ENCODE measurements at regions not wholly inside any gene's neighbourhood (a gene's known extent, or its start where the extent isn't known, plus 50 kb on each side); places are given as distances from the start of the nearest gene placed in this dataset.
"Not testable (repeated sequence)": the region's sequence is repeated elsewhere in the genome, so short reads cannot be mapped to it uniquely, and the experiment has no call there.

- no peaks in the 10 kb centered on the region for H3K9me3 ChIP-seq (ENCODE audit: control insufficient read depth in 2 of 2, insufficient read depth in 1 of 2, low read length in 1 of 2)
- no peaks in the 10 kb centered on the region for H3K27me3 ChIP-seq (ENCODE audit: control insufficient read depth in 2 of 2, insufficient read depth in 1 of 2, low read length in 1 of 2)
- no peak overlapping the region for H3K27ac ChIP-seq (ENCODE audit: low read depth in 1 of 2, low read length in 1 of 2)
- 86% methylated on average over 4 of the region's 4 CpGs for WGBS
- no peak overlapping the region for H3K4me3 ChIP-seq (ENCODE audit: low read length in 2 of 2)
- DNase-seq (ENCODE audit: low read depth in 6 of 9, low spot score in 9 of 9), result no peak
- no peaks in the 10 kb centered on the region for H3K4me1 ChIP-seq (ENCODE audit: control insufficient read depth in 2 of 2, insufficient read depth in 2 of 2, low read length in 2 of 2)
- no peaks in the 10 kb centered on the region for H3K36me3 ChIP-seq (ENCODE audit: control insufficient read depth in 2 of 2, insufficient read depth in 2 of 2, low read length in 1 of 2)
These were observed 158.4 kb upstream of the CDH7 start for GRCh38 chr18:65592435-65592834.

GRCh38 chr18:65587491-65587890, 163.3 kb upstream of the CDH7 start:
- no peaks in the 10 kb centered on the region for H3K9me3 ChIP-seq (ENCODE audit: control insufficient read depth in 2 of 2, insufficient read depth in 1 of 2, low read length in 1 of 2)
- 94% methylated on average over 3 of the region's 3 CpGs for WGBS
- H3K4me3 ChIP-seq (ENCODE audit: low read length in 2 of 2), result no peak overlapping the region
- no peak for DNase-seq (ENCODE audit: low read depth in 6 of 9, low spot score in 9 of 9)
- H3K4me1 ChIP-seq (ENCODE audit: control insufficient read depth in 2 of 2, insufficient read depth in 2 of 2, low read length in 2 of 2), result no peaks in the 10 kb centered on the region
- H3K36me3 ChIP-seq (ENCODE audit: control insufficient read depth in 2 of 2, insufficient read depth in 2 of 2, low read length in 1 of 2), result no peaks in the 10 kb centered on the region
- H3K27ac ChIP-seq (ENCODE audit: low read depth in 1 of 2, low read length in 1 of 2), result no peak overlapping the region
- H3K27me3 ChIP-seq (ENCODE audit: control insufficient read depth in 2 of 2, insufficient read depth in 1 of 2, low read length in 1 of 2), result no peaks in the 10 kb centered on the region

DNA sequence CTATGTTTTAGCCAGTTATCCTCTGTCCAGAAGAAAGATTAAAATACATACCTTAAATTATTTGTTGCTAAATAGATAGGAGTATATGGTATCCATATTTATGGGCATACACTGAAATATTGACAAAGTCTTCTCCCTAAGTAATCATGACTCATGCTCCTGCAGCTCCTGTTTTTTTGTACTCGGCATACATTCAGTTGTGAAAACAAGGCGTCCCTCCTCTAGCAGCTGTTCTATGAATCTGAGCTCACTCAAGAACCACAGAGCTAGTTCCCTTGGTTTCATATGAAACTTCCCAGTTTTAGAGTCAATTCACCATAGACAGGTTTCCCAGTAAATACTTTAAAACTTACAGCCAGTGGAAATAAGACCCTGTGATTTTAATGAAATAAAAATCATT, 168.7 kb upstream of the CDH7 start:
- DNase-seq (ENCODE audit: low read depth in 6 of 9, low spot score in 9 of 9); H3K27me3 ChIP-seq (ENCODE audit: control insufficient read depth in 2 of 2, insufficient read depth in 1 of 2, low read length in 1 of 2); H3K36me3 ChIP-seq (ENCODE audit: control insufficient read depth in 2 of 2, insufficient read depth in 2 of 2, low read length in 1 of 2); H3K27ac ChIP-seq (ENCODE audit: low read depth in 1 of 2, low read length in 1 of 2); H3K4me1 ChIP-seq (ENCODE audit: control insufficient read depth in 2 of 2, insufficient read depth in 2 of 2, low read length in 2 of 2); H3K9me3 ChIP-seq (ENCODE audit: control insufficient read depth in 2 of 2, insufficient read depth in 1 of 2, low read length in 1 of 2); H3K4me3 ChIP-seq (ENCODE audit: low read length in 2 of 2): not testable (repeated sequence)
- no CpG with 5 or more reads among the region's 2 CpGs for whole genome bisulfite sequencing

DNA sequence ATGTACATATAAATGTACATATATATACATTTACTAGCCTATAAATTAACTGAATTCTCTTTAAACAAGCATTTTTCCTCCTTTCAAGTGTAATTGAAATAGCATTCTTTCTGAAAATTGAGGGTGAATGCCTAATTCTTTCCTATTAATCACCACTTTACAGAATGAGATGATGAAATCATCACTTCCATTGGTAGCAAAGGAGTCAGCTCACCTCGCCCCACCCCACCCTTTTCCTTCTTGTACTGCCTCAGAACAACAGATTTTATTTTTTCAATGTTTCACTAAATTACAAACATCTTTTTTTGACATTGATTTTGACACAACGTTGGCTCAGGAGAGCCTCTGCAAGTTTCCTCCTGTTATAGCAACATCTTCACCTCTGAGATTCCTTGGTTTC, 181.9 kb upstream of the CDH7 start:
- 81% methylated on average over 2 of the region's 2 CpGs for WGBS
- DNase-seq (ENCODE audit: low read depth in 6 of 9, low spot score in 9 of 9), result no peak
- no peaks in the 10 kb centered on the region for H3K4me1 ChIP-seq (ENCODE audit: control insufficient read depth in 2 of 2, insufficient read depth in 2 of 2, low read length in 2 of 2)
- no peaks in the 10 kb centered on the region for H3K27me3 ChIP-seq (ENCODE audit: control insufficient read depth in 2 of 2, insufficient read depth in 1 of 2, low read length in 1 of 2)
- no peaks in the 10 kb centered on the region for H3K9me3 ChIP-seq (ENCODE audit: control insufficient read depth in 2 of 2, insufficient read depth in 1 of 2, low read length in 1 of 2)
- no peaks in the 10 kb centered on the region for H3K36me3 ChIP-seq (ENCODE audit: control insufficient read depth in 2 of 2, insufficient read depth in 2 of 2, low read length in 1 of 2)
- H3K4me3 ChIP-seq (ENCODE audit: low read length in 2 of 2), result no peak overlapping the region
- H3K27ac ChIP-seq (ENCODE audit: low read depth in 1 of 2, low read length in 1 of 2), result no peak overlapping the region

DNA sequence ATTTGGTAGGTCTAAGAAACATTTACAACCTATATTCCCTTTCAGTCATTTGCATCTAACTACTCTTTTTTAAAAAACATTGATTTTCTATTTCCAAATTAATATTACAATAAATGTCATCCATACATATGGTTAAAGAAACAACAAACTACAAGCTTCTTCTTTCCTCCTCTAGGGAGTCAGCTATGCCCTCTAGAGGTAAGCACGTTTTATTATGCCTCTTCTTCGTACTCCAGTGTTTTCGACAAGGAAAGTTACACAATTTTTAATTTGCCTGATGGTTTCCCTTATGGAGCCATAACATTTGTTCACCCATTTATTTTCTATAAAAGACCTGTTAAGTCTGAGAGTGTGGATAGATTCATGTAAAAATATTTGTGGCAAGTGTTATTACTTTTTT, 183.4 kb upstream of the CDH7 start:
- Histone ChIP-seq H3K4me3 (ENCODE audit: low read length in 2 of 2) (no peak overlapping the region), H3K9me3 (ENCODE audit: control insufficient read depth in 2 of 2, insufficient read depth in 1 of 2, low read length in 1 of 2) (no peaks in the 10 kb centered on the region), H3K36me3 (ENCODE audit: control insufficient read depth in 2 of 2, insufficient read depth in 2 of 2, low read length in 1 of 2) (no peaks in the 10 kb centered on the region), H3K27me3 (ENCODE audit: control insufficient read depth in 2 of 2, insufficient read depth in 1 of 2, low read length in 1 of 2) (no peaks in the 10 kb centered on the region), H3K4me1 (ENCODE audit: control insufficient read depth in 2 of 2, insufficient read depth in 2 of 2, low read length in 2 of 2) (no peaks in the 10 kb centered on the region), H3K27ac (ENCODE audit: low read depth in 1 of 2, low read length in 1 of 2) (no peak overlapping the region)
- no peak for DNase-seq (ENCODE audit: low read depth in 6 of 9, low spot score in 9 of 9)
- WGBS, result 26% methylated on average over 3 of the region's 3 CpGs

- no peak for DNase-seq (ENCODE audit: low read depth in 6 of 9, low spot score in 9 of 9)
- no peaks in the 10 kb centered on the region for H3K36me3 ChIP-seq (ENCODE audit: control insufficient read depth in 2 of 2, insufficient read depth in 2 of 2, low read length in 1 of 2)
These were observed 202.5 kb upstream of the CDH7 start for GRCh38 chr18:65548316-65548715.

DNA sequence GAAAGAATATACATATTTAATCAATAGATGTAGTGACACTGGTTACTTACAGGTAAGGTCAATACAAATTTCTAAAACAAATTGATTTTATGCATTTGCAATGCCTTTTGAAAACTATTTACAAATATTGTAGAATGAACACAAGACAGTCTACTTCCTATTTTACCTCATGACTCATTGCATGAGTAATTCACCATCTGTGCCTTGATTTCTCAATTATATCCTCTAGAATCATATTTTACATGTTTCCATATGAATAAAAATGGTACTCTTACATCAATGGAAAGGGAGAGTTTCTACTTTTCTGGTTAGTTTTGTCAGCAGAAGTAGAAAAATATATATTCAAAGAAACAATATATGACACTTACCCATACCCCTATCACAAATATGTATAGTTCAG, 203.8 kb upstream of the CDH7 start:
- Histone ChIP-seq H3K4me1 (ENCODE audit: control insufficient read depth in 2 of 2, insufficient read depth in 2 of 2, low read length in 2 of 2) (no peaks in the 10 kb centered on the region), H3K27ac (ENCODE audit: low read depth in 1 of 2, low read length in 1 of 2) (no peak overlapping the region), H3K27me3 (ENCODE audit: control insufficient read depth in 2 of 2, insufficient read depth in 1 of 2, low read length in 1 of 2) (no peaks in the 10 kb centered on the region), H3K9me3 (ENCODE audit: control insufficient read depth in 2 of 2, insufficient read depth in 1 of 2, low read length in 1 of 2) (no peaks in the 10 kb centered on the region), H3K4me3 (ENCODE audit: low read length in 2 of 2) (no peak overlapping the region), H3K36me3 (ENCODE audit: control insufficient read depth in 2 of 2, insufficient read depth in 2 of 2, low read length in 1 of 2) (no peaks in the 10 kb centered on the region)
- no peak for DNase-seq (ENCODE audit: low read depth in 6 of 9, low spot score in 9 of 9)

More at GRCh38 chr18:65548316-65548715, 202.5 kb upstream of the CDH7 start:
- no peaks in the 10 kb centered on the region for H3K9me3 ChIP-seq (ENCODE audit: control insufficient read depth in 2 of 2, insufficient read depth in 1 of 2, low read length in 1 of 2)
- 77% methylated on average over 3 of the region's 3 CpGs for WGBS
- H3K4me1 ChIP-seq (ENCODE audit: control insufficient read depth in 2 of 2, insufficient read depth in 2 of 2, low read length in 2 of 2), result no peaks in the 10 kb centered on the region
- no peaks in the 10 kb centered on the region for H3K27me3 ChIP-seq (ENCODE audit: control insufficient read depth in 2 of 2, insufficient read depth in 1 of 2, low read length in 1 of 2)
- no peak overlapping the region for H3K4me3 ChIP-seq (ENCODE audit: low read length in 2 of 2)
- H3K27ac ChIP-seq (ENCODE audit: low read depth in 1 of 2, low read length in 1 of 2), result no peak overlapping the region

DNA sequence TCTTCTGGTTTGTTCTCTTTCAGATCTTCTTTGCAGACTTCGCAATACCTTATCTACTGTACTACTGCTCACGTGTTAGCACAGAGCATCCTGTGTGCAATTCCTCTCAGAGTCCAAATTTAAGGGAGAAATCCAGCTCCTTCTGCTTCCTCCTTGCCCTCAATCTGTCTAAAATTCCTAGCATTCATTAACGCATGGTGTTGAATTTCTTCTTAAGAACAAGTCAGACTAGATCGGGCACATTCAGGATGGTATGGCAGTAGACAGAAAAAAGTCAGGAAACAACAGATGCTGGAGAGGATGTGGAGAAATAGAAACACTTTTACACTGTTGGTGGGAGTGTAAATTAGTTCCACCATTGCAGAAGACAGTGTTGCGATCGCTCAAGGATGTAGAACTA, 206.1 kb upstream of the CDH7 start:
- Histone ChIP-seq H3K27ac (ENCODE audit: low read depth in 1 of 2, low read length in 1 of 2) (no peak overlapping the region), H3K9me3 (ENCODE audit: control insufficient read depth in 2 of 2, insufficient read depth in 1 of 2, low read length in 1 of 2) (no peaks in the 10 kb centered on the region), H3K4me1 (ENCODE audit: control insufficient read depth in 2 of 2, insufficient read depth in 2 of 2, low read length in 2 of 2) (no peaks in the 10 kb centered on the region), H3K27me3 (ENCODE audit: control insufficient read depth in 2 of 2, insufficient read depth in 1 of 2, low read length in 1 of 2) (no peaks in the 10 kb centered on the region), H3K36me3 (ENCODE audit: control insufficient read depth in 2 of 2, insufficient read depth in 2 of 2, low read length in 1 of 2) (no peaks in the 10 kb centered on the region), H3K4me3 (ENCODE audit: low read length in 2 of 2) (no peak overlapping the region)
- WGBS, result 94% methylated on average over 6 of the region's 6 CpGs
- no peak for DNase-seq (ENCODE audit: low read depth in 6 of 9, low spot score in 9 of 9)

- H3K27ac ChIP-seq (ENCODE audit: low read depth in 1 of 2, low read length in 1 of 2), result no peak overlapping the region
- no peak for DNase-seq (ENCODE audit: low read depth in 6 of 9, low spot score in 9 of 9)
- no peak overlapping the region for H3K4me3 ChIP-seq (ENCODE audit: low read length in 2 of 2)
- H3K9me3 ChIP-seq (ENCODE audit: control insufficient read depth in 2 of 2, insufficient read depth in 1 of 2, low read length in 1 of 2), result peaks cover 0 to 1% of the 10 kb centered on the region in 2 donors
- WGBS, result 76% methylated on average over 4 of the region's 4 CpGs
- no peaks in the 10 kb centered on the region for H3K4me1 ChIP-seq (ENCODE audit: control insufficient read depth in 2 of 2, insufficient read depth in 2 of 2, low read length in 2 of 2)
- no peaks in the 10 kb centered on the region for H3K36me3 ChIP-seq (ENCODE audit: control insufficient read depth in 2 of 2, insufficient read depth in 2 of 2, low read length in 1 of 2)
- no peaks in the 10 kb centered on the region for H3K27me3 ChIP-seq (ENCODE audit: control insufficient read depth in 2 of 2, insufficient read depth in 1 of 2, low read length in 1 of 2)
These were observed 222.8 kb upstream of the CDH7 start for GRCh38 chr18:65527879-65528633.
